Keratinocyte (primary cell): ENCODE measurements at regions not wholly inside any gene's neighbourhood (a gene's known extent, or its start where the extent isn't known, plus 50 kb on each side); places are given as distances from the start of the nearest gene placed in this dataset.

Experiments
- DNase-seq: peaks from one replicate; pipeline ENCODE4 v3.0.0-alpha.2; 2011; ENCODE audit warnings: low read depth, missing footprints, low spot score
- FAIRE-seq: peaks from 2 replicates; lab custom pipeline; 2011; peaks lifted over from hg19 to GRCh38; lab: Jason Lieb, UNC
- H2AFZ ChIP-seq: 2 replicates; pipeline ENCODE4 v1.6.0; 2012; ENCODE audit warnings: low read length, control low read depth, inconsistent platforms; ENCODE audit not compliant: control insufficient read depth
- H3K27ac ChIP-seq: 2 replicates; pipeline ENCODE4 v1.5.1; 2011; ENCODE audit warnings: low read length; ENCODE audit not compliant: control insufficient read depth, insufficient read depth
- H3K27me3 ChIP-seq: 3 replicates; pipeline ENCODE4 v1.6.0; 2011; ENCODE audit warnings: low read length; ENCODE audit not compliant: control insufficient read depth, insufficient read depth; ENCODE audit errors: extremely low read depth
- H3K36me3 ChIP-seq, 2 experiments: 2 replicates in 1 of 2; 3 replicates in 1 of 2; pipeline ENCODE4 v1.5.1; 2011; ENCODE audit warnings: low read length in 2 of 2, mild to moderate bottlenecking in 1 of 2; ENCODE audit not compliant: control insufficient read depth in 2 of 2, insufficient read depth in 2 of 2; ENCODE audit errors: extremely low read depth in 1 of 2
- H3K4me1 ChIP-seq: 3 replicates; pipeline ENCODE4 v1.5.1; 2011; ENCODE audit warnings: low read length; ENCODE audit not compliant: control insufficient read depth, insufficient read depth; ENCODE audit errors: extremely low read depth
- H3K4me2 ChIP-seq: 3 replicates; pipeline ENCODE4 v1.6.0; 2011; ENCODE audit warnings: low read depth, low read length; ENCODE audit not compliant: control insufficient read depth, insufficient read depth; ENCODE audit errors: extremely low read depth
- H3K4me3 ChIP-seq, 3 experiments: fragments of 200-600 bp in 1 of 3; sonication (generic) in 1 of 3; 2 replicates in 2 of 3; 3 replicates in 1 of 3; pipeline ENCODE4 v1.5.1; 2011 to 2016; ENCODE audit warnings: low read length in 3 of 3, mild to moderate bottlenecking in 3 of 3, control low read depth in 2 of 3, inconsistent platforms in 1 of 3, low read depth in 1 of 3, mixed read lengths in 1 of 3, mixed run types in 1 of 3, moderate library complexity in 1 of 3; ENCODE audit not compliant: control insufficient read depth in 2 of 3, insufficient read depth in 2 of 3; ENCODE audit errors: extremely low read depth in 1 of 3
- H3K79me2 ChIP-seq: 2 replicates; pipeline ENCODE4 v1.6.0; 2012; ENCODE audit warnings: low read length; ENCODE audit not compliant: control insufficient read depth, insufficient read depth
- H3K9ac ChIP-seq: 3 replicates; pipeline ENCODE4 v1.6.0; 2011; ENCODE audit warnings: low read length; ENCODE audit not compliant: control insufficient read depth, insufficient read depth; ENCODE audit errors: extremely low read depth
- H3K9me1 ChIP-seq: 3 replicates; pipeline ENCODE4 v1.6.0; 2011; ENCODE audit warnings: low read length; ENCODE audit not compliant: control insufficient read depth, insufficient read depth; ENCODE audit errors: extremely low read depth
- H3K9me3 ChIP-seq: 2 replicates; pipeline ENCODE4 v1.5.1; 2012; ENCODE audit warnings: low read depth, low read length; ENCODE audit not compliant: control insufficient read depth
- H4K20me1 ChIP-seq: 3 replicates; pipeline ENCODE4 v1.6.0; 2011; ENCODE audit warnings: low read length; ENCODE audit not compliant: control insufficient read depth, insufficient read depth; ENCODE audit errors: extremely low read depth
- CTCF ChIP-seq, 3 experiments: IDR thresholded peaks in 1 of 3; conservative IDR thresholded peaks in 1 of 3; optimal IDR thresholded peaks in 1 of 3; 2 replicates in 2 of 3; 3 replicates in 1 of 3; pipeline versions ENCODE3 to v1.5.1; 2011; ENCODE audit warnings: low read length in 3 of 3, mild to moderate bottlenecking in 3 of 3, moderate library complexity in 2 of 3, control low read depth in 1 of 3, inconsistent platforms in 1 of 3; ENCODE audit not compliant: insufficient read depth in 2 of 3; ENCODE audit errors: extremely low read depth in 1 of 3
- EZH2 ChIP-seq: IDR thresholded peaks from one replicate; pipeline ENCODE4 v1.6.1; 2012; ENCODE audit warnings: inconsistent platforms, mild to moderate bottlenecking, low read length, moderate library complexity
- dilution Hi-C: fragments of 300-500 bp; cut with MboI; formaldehyde crosslinking; loops from one replicate; pipeline ENCODE4 v1.7.0; 2020; ENCODE audit warnings: low sequenced_read_pairs; ENCODE audit not compliant: extremely low pct_ligation_motif_present

- FAIRE-seq, result no peak
These were observed 427.6 kb downstream of the GBA3 start for GRCh38 chr4:23120374-23120773.

GRCh38 chr4:23117826-23118225 lies 425.1 kb downstream of the GBA3 start:
- H4K20me1 ChIP-seq, result no peaks in the 10 kb centered on the region
- H3K27me3 ChIP-seq, result no peaks in the 10 kb centered on the region
- no peak overlapping the region for H3K9ac ChIP-seq
- no peak for FAIRE-seq
- no peak overlapping the region for H3K4me2 ChIP-seq
- H3K9me3 ChIP-seq, result no peaks in the 10 kb centered on the region
- H3K36me3 ChIP-seq, result no peaks in the 10 kb centered on the region
- dilution Hi-C loops, result no loop called here
- H3K9me1 ChIP-seq, result no peaks in the 10 kb centered on the region
- no peak overlapping the region for H3K27ac ChIP-seq
- H3K4me3 ChIP-seq, result no peak overlapping the region
- H3K79me2 ChIP-seq, result no peaks in the 10 kb centered on the region
- no peak for TF ChIP-seq EZH2
- TF ChIP-seq CTCF (optimal IDR thresholded peaks at IDR 0.05 in 1 of 3, IDR thresholded peaks at IDR 0.05 in 1 of 3, conservative IDR thresholded peaks at IDR 0.05 in 1 of 3; ENCODE audit: extremely low read depth in 1 of 3, insufficient read depth in 2 of 3, low read length in 3 of 3), result no peak
- H2AFZ ChIP-seq, result no peak overlapping the region
- no peaks in the 10 kb centered on the region for H3K4me1 ChIP-seq
- no peak for DNase-seq

More at GRCh38 chr4:23120374-23120773, 427.6 kb downstream of the GBA3 start:
- no peak overlapping the region for H3K4me2 ChIP-seq
- H3K27me3 ChIP-seq, result no peaks in the 10 kb centered on the region
- dilution Hi-C loops, result no loop called here
- H3K36me3 ChIP-seq, result no peaks in the 10 kb centered on the region
- H3K9me3 ChIP-seq, result no peaks in the 10 kb centered on the region
- TF ChIP-seq CTCF (optimal IDR thresholded peaks at IDR 0.05 in 1 of 3, IDR thresholded peaks at IDR 0.05 in 1 of 3, conservative IDR thresholded peaks at IDR 0.05 in 1 of 3; ENCODE audit: extremely low read depth in 1 of 3, insufficient read depth in 2 of 3, low read length in 3 of 3) (no peak), EZH2 (no peak)
- no peak overlapping the region for H3K27ac ChIP-seq
- no peak overlapping the region for H2AFZ ChIP-seq
- H3K9ac ChIP-seq, result no peak overlapping the region
- no peaks in the 10 kb centered on the region for H3K4me1 ChIP-seq
- H3K79me2 ChIP-seq, result no peaks in the 10 kb centered on the region
- DNase-seq, result no peak
- H4K20me1 ChIP-seq, result no peaks in the 10 kb centered on the region
- H3K4me3 ChIP-seq, result no peak overlapping the region
- H3K9me1 ChIP-seq, result no peaks in the 10 kb centered on the region
